Endodermal cell (in vitro differentiated cells): ENCODE measurements at regions not wholly inside any gene's neighbourhood (a gene's known extent, or its start where the extent isn't known, plus 50 kb on each side); places are given as distances from the start of the nearest gene placed in this dataset.

Experiments used
- DNase-seq: peaks from one replicate; pipeline ENCODE4 v3.0.0-alpha.2; 2017
- H3K27ac ChIP-seq: 2 replicates; pipeline ENCODE4 v1.5.1; 2013; ENCODE audit warnings: mild to moderate bottlenecking, low read depth, low read length, moderate library complexity
- H3K27me3 ChIP-seq: 2 replicates; pipeline ENCODE4 v1.6.1; 2013; ENCODE audit warnings: mild to moderate bottlenecking, low read length, moderate library complexity; ENCODE audit not compliant: insufficient read depth, control insufficient read depth, poor library complexity, severe bottlenecking
- H3K36me3 ChIP-seq: 2 replicates; pipeline ENCODE4 v1.7.0; 2013; ENCODE audit warnings: mild to moderate bottlenecking, low read length, moderate library complexity; ENCODE audit not compliant: control insufficient read depth, insufficient read depth
- H3K4me1 ChIP-seq: one replicate; pipeline ENCODE4 v1.7.0; 2013; ENCODE audit warnings: low read length; ENCODE audit not compliant: control insufficient read depth, insufficient read depth
- H3K4me3 ChIP-seq: 2 replicates; pipeline ENCODE4 v1.5.1; 2013; ENCODE audit warnings: mild to moderate bottlenecking, low read length, moderate library complexity
- H3K9ac ChIP-seq: 2 replicates; pipeline ENCODE4 v1.6.1; 2013; ENCODE audit warnings: mild to moderate bottlenecking, low read length, moderate library complexity; ENCODE audit not compliant: poor library complexity, severe bottlenecking; ENCODE audit errors: extremely low read depth
- H3K9me3 ChIP-seq: 2 replicates; pipeline ENCODE4 v1.6.1; 2013; ENCODE audit warnings: mild to moderate bottlenecking, low read length, moderate library complexity; ENCODE audit not compliant: control insufficient read depth
- H3K27ac Mint-ChIP-seq: 2 replicates; pipeline ENCODE4 v1.8.0; 2020; ENCODE audit warnings: mixed read lengths
- H3K27me3 Mint-ChIP-seq: 2 replicates; pipeline ENCODE4 v1.8.0; 2021; ENCODE audit warnings: mild to moderate bottlenecking, mixed read lengths; ENCODE audit not compliant: insufficient read depth
- H3K36me3 Mint-ChIP-seq: 2 replicates; pipeline ENCODE4 v1.8.0; 2020; ENCODE audit warnings: low read depth, mixed read lengths
- H3K4me1 Mint-ChIP-seq: 2 replicates; pipeline ENCODE4 v1.8.0; 2020; ENCODE audit warnings: mixed read lengths
- H3K4me3 Mint-ChIP-seq: 2 replicates; pipeline ENCODE4 v1.8.0; 2020; ENCODE audit warnings: mild to moderate bottlenecking, moderate library complexity, mixed read lengths
- H3K9me3 Mint-ChIP-seq: 2 replicates; pipeline ENCODE4 v1.8.0; 2020; ENCODE audit warnings: mild to moderate bottlenecking, mixed read lengths
- CTCF ChIP-seq: fragments of 200-600 bp; sonication (generic); conservative IDR thresholded peaks from 2 replicates; pipeline ENCODE4 v1.5.0; 2021; ENCODE audit warnings: antibody characterized with exemption, mild to moderate bottlenecking
- WGBS, 2 experiments: methylation state at CpG; one replicate each; pipeline versions ENCODE4 v1.1.5 to v1.1.7; 2013; ENCODE audit warnings: missing lambda C conversion rate in 2 of 2, mixed read lengths in 1 of 2; ENCODE audit not compliant: insufficient coverage in 1 of 2, insufficient read length in 1 of 2; 5-methylcytosine and 5-hydroxymethylcytosine counted together

- no peak for TF ChIP-seq CTCF
- no peak overlapping the region for H3K27ac Mint-ChIP-seq
- H3K9me3 Mint-ChIP-seq: no peaks in the 10 kb centered on the region
- H3K4me1 Mint-ChIP-seq: peaks cover 7% of the 10 kb centered on the region
- Histone ChIP-seq H3K9ac (no peak overlapping the region), H3K36me3 (no peaks in the 10 kb centered on the region), H3K27ac (no peak overlapping the region), H3K4me3 (no peak overlapping the region), H3K27me3 (no peaks in the 10 kb centered on the region), H3K4me1 (peaks cover 2% of the 10 kb centered on the region), H3K9me3 (no peaks in the 10 kb centered on the region)
- H3K4me3 Mint-ChIP-seq: no peak overlapping the region
- no peaks in the 10 kb centered on the region for H3K36me3 Mint-ChIP-seq
- peaks cover 4% of the 10 kb centered on the region for H3K27me3 Mint-ChIP-seq
- DNase-seq: no peak
- 88 to 93% methylated on average over 1 to 2 of the region's 2 CpGs for WGBS, 2 experiments
These were observed 390.8 kb upstream of the ZNF385D start for GRCh38 chr3:22141769-22142168.

GRCh38 chr3:22147161-22147560, 396.2 kb upstream of the ZNF385D start:
- H3K4me3 Mint-ChIP-seq: no peak overlapping the region
- no peak for TF ChIP-seq CTCF
- peaks cover 40% of the 10 kb centered on the region for H3K27me3 Mint-ChIP-seq
- H3K27ac ChIP-seq: no peak overlapping the region
- WGBS, 2 experiments: 97% methylated on average over 3 of the region's 3 CpGs; no CpG with 5 or more reads in 1 of the 2 experiments
- DNase-seq: no peak
- no peaks in the 10 kb centered on the region for H3K4me1 ChIP-seq
- H3K36me3 Mint-ChIP-seq: no peaks in the 10 kb centered on the region
- peaks cover 4% of the 10 kb centered on the region for H3K27me3 ChIP-seq
- no peaks in the 10 kb centered on the region for H3K9me3 ChIP-seq
- H3K36me3 ChIP-seq: no peaks in the 10 kb centered on the region
- H3K27ac Mint-ChIP-seq: no peak overlapping the region
- H3K4me1 Mint-ChIP-seq: peaks cover 23% of the 10 kb centered on the region
- H3K9me3 Mint-ChIP-seq: no peaks in the 10 kb centered on the region
- no peak overlapping the region for H3K4me3 ChIP-seq
- H3K9ac ChIP-seq: no peak overlapping the region

- Histone ChIP-seq H3K9me3 (no peaks in the 10 kb centered on the region), H3K27me3 (no peaks in the 10 kb centered on the region), H3K9ac (no peak overlapping the region), H3K27ac (no peak overlapping the region), H3K4me1 (no peaks in the 10 kb centered on the region), H3K4me3 (no peak overlapping the region), H3K36me3 (no peaks in the 10 kb centered on the region)
- no peak for DNase-seq
- TF ChIP-seq CTCF: no peak
- Mint-ChIP-seq H3K36me3 (no peaks in the 10 kb centered on the region), H3K27me3 (peaks cover 23% of the 10 kb centered on the region), H3K27ac (no peak overlapping the region), H3K9me3 (no peaks in the 10 kb centered on the region), H3K4me1 (peaks cover 4% of the 10 kb centered on the region), H3K4me3 (no peak overlapping the region)
- 71 to 89% methylated on average over 1 to 2 of the region's 2 CpGs for WGBS, 2 experiments
These were observed 405.9 kb upstream of the ZNF385D start for GRCh38 chr3:22156868-22157267.
